ENCODE measurements at regions not wholly inside any gene's neighbourhood (a gene's known extent, or its start where the extent isn't known, plus 50 kb on each side); places are given as distances from the start of the nearest gene placed in this dataset.

GRCh38 chr17:11002417-11002816 lies 164.5 kb upstream of the PIRT start:
- TF ChIP-seq CTCF (IDR thresholded peaks at IDR 0.05 in 2 of 3, conservative IDR thresholded peaks at IDR 0.05 in 1 of 3; ENCODE audit: control insufficient read depth in 2 of 3, extremely low read depth in 1 of 3, insufficient read depth in 1 of 3, low read depth in 3 of 3, low read length in 3 of 3) (no peak), HDAC2 (IDR thresholded peaks at IDR 0.05) (no peak), EGR1 (IDR thresholded peaks at IDR 0.05; ENCODE audit: borderline replicate concordance in 1 of 2, low read depth in 2 of 2, low read length in 2 of 2) (no peak), SP1 (IDR thresholded peaks at IDR 0.05; ENCODE audit: low read depth, low read length) (no peak), RBBP5 (conservative IDR thresholded peaks at IDR 0.05) (no peak), ZBTB33 (IDR thresholded peaks at IDR 0.05) (no peak), NFYB (IDR thresholded peaks at IDR 0.05; ENCODE audit: insufficient read depth, low read depth, low read length) (no peak), POLR2A (IDR thresholded peaks at IDR 0.05; ENCODE audit: low read depth, low read length) (no peak), PML (IDR thresholded peaks at IDR 0.05; ENCODE audit: low read length) (no peak)
